ENCODE measurements at regions not wholly inside any gene's neighbourhood (a gene's known extent, or its start where the extent isn't known, plus 50 kb on each side); places are given as distances from the start of the nearest gene placed in this dataset.

- H3K9me3 ChIP-seq (ENCODE audit: control insufficient read depth, low read length): no peaks in the 10 kb centered on the region
- no peaks in the 10 kb centered on the region for H3K4me1 ChIP-seq (ENCODE audit: control insufficient read depth in 1 of 2, insufficient read depth in 2 of 2, low read length in 2 of 2)
- H3K36me3 ChIP-seq (ENCODE audit: control insufficient read depth in 1 of 2, insufficient read depth in 2 of 2, low read length in 1 of 2): no peaks in the 10 kb centered on the region
- intact Hi-C loops (cut with DNase I): no loop called here
- ATAC-seq (ENCODE audit: low FRiP score) (no peak), DNase-seq (no peak)
- 91 to 95% methylated on average over 5 of the region's 5 CpGs for WGBS, 2 donors
- H3K27ac ChIP-seq (ENCODE audit: low read depth in 1 of 2, low read length in 2 of 2): no peak overlapping the region
- H3K4me3 ChIP-seq (ENCODE audit: low read length in 2 of 2): no peak overlapping the region
- H3K27me3 ChIP-seq (ENCODE audit: control insufficient read depth in 1 of 2, insufficient read depth in 2 of 2, low read length in 1 of 2): no peaks in the 10 kb centered on the region
Measured at GRCh38 chr18:49701190-49701589, 112.1 kb downstream of the ACAA2 start.

GRCh38 chr18:49699303-49699702 lies 114.0 kb downstream of the ACAA2 start:
- ATAC-seq (ENCODE audit: low FRiP score) (no peak), DNase-seq (no peak)
- no peak overlapping the region for H3K4me3 ChIP-seq (ENCODE audit: low read length in 2 of 2)
- no peaks in the 10 kb centered on the region for H3K36me3 ChIP-seq (ENCODE audit: control insufficient read depth in 1 of 2, insufficient read depth in 2 of 2, low read length in 1 of 2)
- intact Hi-C loops (cut with DNase I): no loop called here
- WGBS, 2 donors: 91 to 93% methylated on average over 6 of the region's 6 CpGs
- no peak overlapping the region for H3K27ac ChIP-seq (ENCODE audit: low read depth in 1 of 2, low read length in 2 of 2)
- H3K4me1 ChIP-seq (ENCODE audit: control insufficient read depth in 1 of 2, insufficient read depth in 2 of 2, low read length in 2 of 2): no peaks in the 10 kb centered on the region
- H3K27me3 ChIP-seq (ENCODE audit: control insufficient read depth in 1 of 2, insufficient read depth in 2 of 2, low read length in 1 of 2): no peaks in the 10 kb centered on the region
- no peaks in the 10 kb centered on the region for H3K9me3 ChIP-seq (ENCODE audit: control insufficient read depth, low read length)

- DNase-seq (no peak), ATAC-seq (ENCODE audit: low FRiP score) (peak; percentile 26)
- intact Hi-C loops (cut with DNase I): no loop called here
- Histone ChIP-seq H3K36me3 (ENCODE audit: control insufficient read depth in 1 of 2, insufficient read depth in 2 of 2, low read length in 1 of 2) (no peaks in the 10 kb centered on the region), H3K4me1 (ENCODE audit: control insufficient read depth in 1 of 2, insufficient read depth in 2 of 2, low read length in 2 of 2) (no peaks in the 10 kb centered on the region), H3K4me3 (ENCODE audit: low read length in 2 of 2) (no peak overlapping the region), H3K27me3 (ENCODE audit: control insufficient read depth in 1 of 2, insufficient read depth in 2 of 2, low read length in 1 of 2) (no peaks in the 10 kb centered on the region), H3K9me3 (ENCODE audit: control insufficient read depth, low read length) (no peaks in the 10 kb centered on the region), H3K27ac (ENCODE audit: low read depth in 1 of 2, low read length in 2 of 2) (no peak overlapping the region)
- WGBS, 2 donors: 83 to 89% methylated on average over 4 of the region's 4 CpGs
Measured at GRCh38 chr18:49698525-49699025, 114.8 kb downstream of the ACAA2 start.

DNA sequence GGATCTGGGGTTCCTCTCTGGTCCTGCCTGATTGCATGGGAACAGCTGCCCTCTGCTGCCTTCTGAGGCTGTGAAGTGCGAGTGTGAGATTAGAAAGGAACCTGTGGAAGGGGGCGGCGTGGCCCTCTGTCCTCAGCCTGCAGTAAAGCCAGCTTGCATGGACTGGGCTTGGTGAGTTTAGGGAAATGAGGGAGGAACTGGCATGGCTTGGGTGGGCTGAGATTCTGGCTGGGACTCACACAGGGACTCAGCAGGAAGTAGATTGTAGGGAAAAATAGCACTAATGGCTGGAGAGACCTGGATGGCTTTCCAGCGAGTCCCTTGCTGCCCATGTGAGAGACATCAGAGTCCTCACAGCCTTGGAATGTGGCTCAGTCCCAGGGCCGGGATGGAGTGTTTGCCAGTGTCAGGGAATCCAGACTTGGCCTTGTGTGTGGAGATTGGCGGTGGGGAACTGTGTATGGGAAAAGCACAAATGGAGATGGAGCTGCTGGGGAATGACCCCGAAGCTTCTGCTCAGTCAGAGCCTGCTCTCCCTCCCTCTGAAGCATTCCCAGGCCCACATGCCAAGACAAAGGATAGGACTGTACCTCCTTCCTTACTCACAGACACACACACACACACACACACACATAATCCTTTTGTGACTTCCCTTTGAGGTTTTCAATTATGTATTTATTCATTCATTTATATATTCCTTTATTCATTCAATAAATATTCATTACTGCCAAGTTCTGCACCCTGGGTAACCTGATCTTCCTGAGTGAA lies 115.4 kb downstream of the ACAA2 start:
- Histone ChIP-seq H3K27ac (ENCODE audit: low read depth in 1 of 2, low read length in 2 of 2) (no peak overlapping the region), H3K4me3 (ENCODE audit: low read length in 2 of 2) (no peak overlapping the region), H3K27me3 (ENCODE audit: control insufficient read depth in 1 of 2, insufficient read depth in 2 of 2, low read length in 1 of 2) (no peaks in the 10 kb centered on the region), H3K4me1 (ENCODE audit: control insufficient read depth in 1 of 2, insufficient read depth in 2 of 2, low read length in 2 of 2) (no peaks in the 10 kb centered on the region), H3K36me3 (ENCODE audit: control insufficient read depth in 1 of 2, insufficient read depth in 2 of 2, low read length in 1 of 2) (no peaks in the 10 kb centered on the region), H3K9me3 (ENCODE audit: control insufficient read depth, low read length) (no peaks in the 10 kb centered on the region)
- DNase-seq (peak in 1 of 2 donors; percentile 57), ATAC-seq (ENCODE audit: low FRiP score) (peak; percentile 33)
- intact Hi-C loops (cut with DNase I): no loop called here
- WGBS, 2 donors: 4 to 9% methylated on average over 7 of the region's 7 CpGs

GRCh38 chr18:49697049-49697448 lies 116.3 kb downstream of the ACAA2 start:
- Histone ChIP-seq H3K9me3 (ENCODE audit: control insufficient read depth, low read length) (no peaks in the 10 kb centered on the region), H3K36me3 (ENCODE audit: control insufficient read depth in 1 of 2, insufficient read depth in 2 of 2, low read length in 1 of 2) (no peaks in the 10 kb centered on the region), H3K4me3 (ENCODE audit: low read length in 2 of 2) (no peak overlapping the region), H3K27ac (ENCODE audit: low read depth in 1 of 2, low read length in 2 of 2) (no peak overlapping the region), H3K27me3 (ENCODE audit: control insufficient read depth in 1 of 2, insufficient read depth in 2 of 2, low read length in 1 of 2) (no peaks in the 10 kb centered on the region), H3K4me1 (ENCODE audit: control insufficient read depth in 1 of 2, insufficient read depth in 2 of 2, low read length in 2 of 2) (no peaks in the 10 kb centered on the region)
- WGBS, 2 donors: 82 to 95% methylated on average over 4 of the region's 4 CpGs
- intact Hi-C loops (cut with DNase I): no loop called here
- ATAC-seq (ENCODE audit: low FRiP score) (no peak), DNase-seq (no peak)

DNA sequence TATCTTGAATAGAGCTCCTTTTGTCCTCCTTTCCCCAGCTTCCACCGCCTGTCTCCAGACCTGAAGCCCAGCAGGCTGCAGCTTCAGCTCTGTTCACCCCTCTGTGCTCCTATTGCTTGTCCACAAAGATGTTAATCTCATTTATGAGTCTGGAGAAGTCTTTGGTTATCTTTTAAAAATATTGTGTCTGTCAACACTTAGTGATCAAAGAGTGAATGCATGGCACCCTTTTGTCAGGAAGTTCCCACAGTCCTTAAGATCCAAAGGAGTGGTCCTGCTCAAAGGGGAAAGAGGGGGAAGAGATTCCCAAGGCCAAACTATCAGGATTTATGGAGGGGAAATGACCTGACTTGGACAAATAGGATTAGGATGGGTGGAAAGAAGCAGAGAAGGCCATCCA lies 118.9 kb downstream of the ACAA2 start:
- 94 to 97% methylated on average over 1 of the region's 1 CpG for WGBS, 2 donors
- Histone ChIP-seq H3K36me3 (ENCODE audit: control insufficient read depth in 1 of 2, insufficient read depth in 2 of 2, low read length in 1 of 2) (no peaks in the 10 kb centered on the region), H3K9me3 (ENCODE audit: control insufficient read depth, low read length) (no peaks in the 10 kb centered on the region), H3K27ac (ENCODE audit: low read depth in 1 of 2, low read length in 2 of 2) (no peak overlapping the region), H3K27me3 (ENCODE audit: control insufficient read depth in 1 of 2, insufficient read depth in 2 of 2, low read length in 1 of 2) (no peaks in the 10 kb centered on the region), H3K4me1 (ENCODE audit: control insufficient read depth in 1 of 2, insufficient read depth in 2 of 2, low read length in 2 of 2) (no peaks in the 10 kb centered on the region), H3K4me3 (ENCODE audit: low read length in 2 of 2) (no peak overlapping the region)
- DNase-seq (no peak), ATAC-seq (ENCODE audit: low FRiP score) (no peak)
- intact Hi-C loops (cut with DNase I): no loop called here

DNA sequence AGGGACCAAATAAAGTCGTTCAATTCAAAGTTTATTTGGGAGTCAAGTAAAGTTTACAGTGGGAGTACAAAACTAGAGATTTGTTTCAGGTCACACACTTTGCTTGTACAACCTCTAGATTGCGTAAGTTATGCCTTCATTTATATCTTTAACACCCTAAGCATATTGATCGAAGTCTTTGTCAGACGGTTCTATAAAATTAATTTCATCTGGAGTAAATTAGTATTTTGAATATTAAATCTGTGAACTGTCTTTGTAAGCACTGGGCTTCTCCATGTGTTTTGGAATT lies 119.7 kb downstream of the ACAA2 start:
- intact Hi-C loops (cut with DNase I): no loop called here

DNA sequence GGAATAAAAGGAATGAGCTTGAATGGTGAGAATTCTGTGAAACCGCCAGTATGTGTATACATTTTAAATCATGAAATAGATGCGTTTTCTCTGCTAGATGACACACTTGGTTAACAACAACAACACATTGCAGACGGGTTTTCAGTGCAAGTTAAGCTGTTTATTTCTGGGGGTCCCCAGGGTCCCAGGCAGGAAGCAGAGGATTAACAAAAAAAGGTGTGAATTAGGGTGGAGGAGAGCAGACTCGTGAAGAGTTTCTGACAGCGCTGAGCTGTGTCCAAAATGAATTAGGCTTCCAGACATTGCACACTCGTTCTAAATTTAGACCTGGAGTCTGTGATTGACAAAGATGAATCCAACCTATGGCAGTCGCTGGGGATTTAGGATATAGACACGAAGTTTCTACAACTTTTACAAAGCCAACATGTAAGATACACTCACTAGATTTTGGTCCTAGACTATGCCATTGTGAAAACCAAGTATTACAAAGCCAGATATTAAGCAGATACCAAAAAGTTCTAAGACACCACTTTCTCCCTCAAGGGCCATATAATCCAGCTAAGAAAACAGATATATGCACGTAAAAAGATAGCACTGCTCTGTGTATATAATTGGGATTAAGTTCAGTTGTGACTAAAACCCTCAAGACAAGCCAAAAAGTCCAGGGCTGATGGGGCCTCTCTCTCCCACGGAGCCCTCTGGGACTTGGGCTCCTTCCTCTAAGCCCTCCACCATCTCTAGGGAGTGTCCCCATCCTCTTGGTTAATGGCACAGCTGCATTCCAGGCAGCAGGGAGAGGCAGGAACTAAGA lies 120.2 kb downstream of the ACAA2 start:
- Histone ChIP-seq H3K4me3 (ENCODE audit: low read length in 2 of 2) (no peak overlapping the region), H3K36me3 (ENCODE audit: control insufficient read depth in 1 of 2, insufficient read depth in 2 of 2, low read length in 1 of 2) (no peaks in the 10 kb centered on the region), H3K4me1 (ENCODE audit: control insufficient read depth in 1 of 2, insufficient read depth in 2 of 2, low read length in 2 of 2) (no peaks in the 10 kb centered on the region), H3K27ac (ENCODE audit: low read depth in 1 of 2, low read length in 2 of 2) (no peak overlapping the region), H3K9me3 (ENCODE audit: control insufficient read depth, low read length) (no peaks in the 10 kb centered on the region), H3K27me3 (ENCODE audit: control insufficient read depth in 1 of 2, insufficient read depth in 2 of 2, low read length in 1 of 2) (no peaks in the 10 kb centered on the region)
- WGBS, 2 donors: 66 to 70% methylated on average over 10 of the region's 10 CpGs
- intact Hi-C loops (cut with DNase I): no loop called here
- DNase-seq (no peak), ATAC-seq (ENCODE audit: low FRiP score) (no peak)

More for the DNA sequence above, 119.7 kb downstream of the ACAA2 start:
- no peak overlapping the region for H3K4me3 ChIP-seq (ENCODE audit: low read length in 2 of 2)
- 85 to 88% methylated on average over 4 of the region's 4 CpGs for WGBS, 2 donors
- H3K27me3 ChIP-seq (ENCODE audit: control insufficient read depth in 1 of 2, insufficient read depth in 2 of 2, low read length in 1 of 2): no peaks in the 10 kb centered on the region
- no peaks in the 10 kb centered on the region for H3K9me3 ChIP-seq (ENCODE audit: control insufficient read depth, low read length)
- no peak for ATAC-seq (ENCODE audit: low FRiP score)
- no peak overlapping the region for H3K27ac ChIP-seq (ENCODE audit: low read depth in 1 of 2, low read length in 2 of 2)
- no peaks in the 10 kb centered on the region for H3K36me3 ChIP-seq (ENCODE audit: control insufficient read depth in 1 of 2, insufficient read depth in 2 of 2, low read length in 1 of 2)
- no peaks in the 10 kb centered on the region for H3K4me1 ChIP-seq (ENCODE audit: control insufficient read depth in 1 of 2, insufficient read depth in 2 of 2, low read length in 2 of 2)
- DNase-seq: no peak

GRCh38 chr18:49691177-49691608 lies 122.1 kb downstream of the ACAA2 start:
- ATAC-seq (ENCODE audit: low FRiP score): peak; percentile 50
- no peak overlapping the region for H3K27ac ChIP-seq (ENCODE audit: low read depth in 1 of 2, low read length in 2 of 2)
- no peak overlapping the region for H3K4me3 ChIP-seq (ENCODE audit: low read length in 2 of 2)
- no peaks in the 10 kb centered on the region for H3K9me3 ChIP-seq (ENCODE audit: control insufficient read depth, low read length)
- 50 to 52% methylated on average over 2 of the region's 2 CpGs for WGBS, 2 donors
- intact Hi-C loops (cut with DNase I): no loop called here
- H3K27me3 ChIP-seq (ENCODE audit: control insufficient read depth in 1 of 2, insufficient read depth in 2 of 2, low read length in 1 of 2): no peaks in the 10 kb centered on the region
- no peaks in the 10 kb centered on the region for H3K36me3 ChIP-seq (ENCODE audit: control insufficient read depth in 1 of 2, insufficient read depth in 2 of 2, low read length in 1 of 2)
- no peaks in the 10 kb centered on the region for H3K4me1 ChIP-seq (ENCODE audit: control insufficient read depth in 1 of 2, insufficient read depth in 2 of 2, low read length in 2 of 2)
- peak in 1 of 2 donors; percentile 51 for DNase-seq

All from aorta (tissue), 5 donors.